Body of pancreas (tissue), 4 donors: ENCODE measurements at regions not wholly inside any gene's neighbourhood (a gene's known extent, or its start where the extent isn't known, plus 50 kb on each side); places are given as distances from the start of the nearest gene placed in this dataset.

Experiments used
- ATAC-seq: fragments of 150-250 bp; one replicate; pipeline ENCODE4 v1.9.1; 2016
- DNase-seq, 4 donors: peaks; one replicate each; pipeline ENCODE4 v3.0.0-alpha.2; 2019
- H3K27ac ChIP-seq, 4 donors: fragments of 200-600 bp; sonication (generic); 1 replicate in 3 of 4; 2 replicates in 1 of 4; pipeline versions ENCODE4 v1.5.1 to v1.6.1; 2016 to 2019; ENCODE audit warnings: mild to moderate bottlenecking in 1 of 4, mixed read lengths in 1 of 4, moderate library complexity in 1 of 4
- H3K27me3 ChIP-seq, 2 donors: fragments of 200-600 bp; sonication (generic); one replicate each; pipeline ENCODE4 v1.6.0; 2016; ENCODE audit warnings: mild to moderate bottlenecking in 1 of 2
- H3K36me3 ChIP-seq, 2 donors: fragments of 200-600 bp; sonication (generic); replicated peaks in 1 of 2; 2 replicates each; pipeline ENCODE4 v1.5.1; 2016; ENCODE audit warnings: low read depth in 2 of 2; ENCODE audit not compliant: insufficient read depth in 1 of 2
- H3K4me1 ChIP-seq: fragments of 200-600 bp; sonication (generic); one replicate; pipeline ENCODE4 v1.6.0; 2016
- H3K4me3 ChIP-seq, 2 donors: fragments of 200-600 bp; sonication (generic); 1 replicate in 1 of 2; 2 replicates in 1 of 2; pipeline ENCODE4 v1.5.1; 2016 to 2019
- H3K9me3 ChIP-seq, 3 donors: fragments of 200-600 bp; sonication (generic); 1 replicate in 2 of 3; 2 replicates in 1 of 3; pipeline ENCODE4 v1.5.1; 2016
- CTCF ChIP-seq, 7 experiments: fragments of 450-650 bp in 4 of 7; fragments of 200-600 bp in 3 of 7; sonication (generic) in 3 of 7; IDR thresholded peaks; one replicate each; pipeline ENCODE4 v1.5.1; 2016 to 2019; ENCODE audit warnings: antibody characterized with exemption in 7 of 7
- POLR2A ChIP-seq, 3 donors: fragments of 450-650 bp; IDR thresholded peaks; one replicate each; pipeline ENCODE4 v1.6.1; 2016; ENCODE audit warnings: antibody characterized with exemption in 3 of 3, mild to moderate bottlenecking in 2 of 3
- WGBS, 2 donors: methylation state at CpG; one replicate each; pipeline ENCODE4 v1.1.5; 2017; 5-methylcytosine and 5-hydroxymethylcytosine counted together
- intact Hi-C: fragments of 100-400 bp; cut with DNase I; formaldehyde crosslinking; loops from one replicate; pipeline ENCODE4 v1.15.1; 2023

GRCh38 chr14:53828820-53829219, 127.8 kb downstream of the BMP4 start:
- Histone ChIP-seq H3K27me3 (no peaks in the 10 kb centered on the region), H3K4me1 (no peaks in the 10 kb centered on the region), H3K9me3 (no peaks in the 10 kb centered on the region), H3K4me3 (no peak overlapping the region), H3K36me3 (no peaks in the 10 kb centered on the region), H3K27ac (no peak overlapping the region)
- TF ChIP-seq CTCF (IDR thresholded peaks at IDR 0.05) (no peak), POLR2A (IDR thresholded peaks at IDR 0.05) (no peak)
- ATAC-seq, result no peak
- DNase-seq, result no peak
- WGBS, 2 donors, result 42 to 51% methylated on average over 4 of the region's 4 CpGs
- intact Hi-C loops, result no loop called here

DNA sequence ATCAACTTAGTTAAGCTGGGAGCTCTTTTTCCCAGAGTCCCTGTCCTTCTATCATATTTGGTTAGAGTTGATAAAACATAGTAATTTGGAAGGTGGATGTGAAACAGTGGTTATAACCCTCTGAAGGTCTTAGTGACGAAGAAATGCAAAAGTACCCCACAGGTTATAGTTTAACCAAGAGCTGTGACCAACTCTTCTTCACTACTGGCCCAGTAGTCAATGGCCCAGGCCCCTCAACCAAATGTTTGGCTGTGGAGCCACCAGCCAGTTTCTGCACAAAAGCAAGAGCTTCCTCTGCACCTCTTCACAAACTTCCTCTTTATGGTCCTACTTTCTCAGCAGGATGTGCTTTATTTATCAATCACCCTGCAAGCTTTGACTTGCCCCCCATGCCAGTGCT, 132.6 kb downstream of the BMP4 start:
- DNase-seq (no peak), ATAC-seq (no peak)
- H3K27ac ChIP-seq, result no peak overlapping the region
- H3K4me3 ChIP-seq, result no peak overlapping the region
- no peaks in the 10 kb centered on the region for H3K27me3 ChIP-seq
- H3K4me1 ChIP-seq, result no peaks in the 10 kb centered on the region
- WGBS, 2 donors, result 86 to 94% methylated on average over 1 of the region's 1 CpG
- no peaks in the 10 kb centered on the region for H3K36me3 ChIP-seq
- intact Hi-C loops, result no loop called here
- no peaks in the 10 kb centered on the region for H3K9me3 ChIP-seq
- TF ChIP-seq CTCF (IDR thresholded peaks at IDR 0.05) (no peak), POLR2A (IDR thresholded peaks at IDR 0.05) (no peak)

GRCh38 chr14:53814392-53814791, 142.2 kb downstream of the BMP4 start:
- no peak for DNase-seq
- H3K4me1 ChIP-seq, result no peaks in the 10 kb centered on the region
- no peak overlapping the region for H3K27ac ChIP-seq
- intact Hi-C loops, result no loop called here
- no peaks in the 10 kb centered on the region for H3K9me3 ChIP-seq
- TF ChIP-seq POLR2A (IDR thresholded peaks at IDR 0.05) (no peak), CTCF (IDR thresholded peaks at IDR 0.05) (no peak)
- no peak overlapping the region for H3K4me3 ChIP-seq
- no peaks in the 10 kb centered on the region for H3K36me3 ChIP-seq
- H3K27me3 ChIP-seq, result no peaks in the 10 kb centered on the region
- 58 to 72% methylated on average over 4 of the region's 4 CpGs for WGBS, 2 donors
- ATAC-seq, result no peak

- H3K27me3 ChIP-seq, result no peaks in the 10 kb centered on the region
- no peaks in the 10 kb centered on the region for H3K4me1 ChIP-seq
- TF ChIP-seq POLR2A (IDR thresholded peaks at IDR 0.05) (no peak), CTCF (IDR thresholded peaks at IDR 0.05) (no peak)
- no peaks in the 10 kb centered on the region for H3K36me3 ChIP-seq
- WGBS, 2 donors, result 63 to 67% methylated on average over 7 of the region's 7 CpGs
- ATAC-seq, result no peak
- DNase-seq, result no peak
- no peak overlapping the region for H3K4me3 ChIP-seq
- intact Hi-C loops, result no loop called here
- H3K9me3 ChIP-seq, result no peaks in the 10 kb centered on the region
- H3K27ac ChIP-seq, result no peak overlapping the region
Observed at GRCh38 chr14:53810221-53810620, 146.4 kb downstream of the BMP4 start.

DNA sequence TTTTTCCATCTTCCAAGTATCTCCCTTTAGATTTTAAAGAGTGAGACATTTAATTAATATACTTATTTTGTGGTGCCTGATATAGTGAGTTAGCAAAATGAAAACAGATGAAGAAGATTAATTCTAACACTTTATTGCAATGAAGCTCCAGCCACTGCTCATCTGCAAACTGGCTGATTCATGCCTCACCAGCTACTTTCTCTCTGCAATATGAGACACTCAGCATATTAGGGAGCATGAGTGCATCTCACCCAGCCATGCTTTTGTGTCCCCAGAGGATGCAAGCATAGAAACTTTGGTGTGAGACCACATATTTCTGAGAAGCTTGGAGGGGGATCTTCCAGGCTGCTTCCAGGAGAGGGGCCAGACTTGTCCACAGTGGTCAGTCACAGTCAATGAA, 148.6 kb downstream of the BMP4 start:
- H3K36me3 ChIP-seq, result no peaks in the 10 kb centered on the region
- DNase-seq (no peak), ATAC-seq (no peak)
- no peaks in the 10 kb centered on the region for H3K4me1 ChIP-seq
- H3K4me3 ChIP-seq, result no peak overlapping the region
- TF ChIP-seq CTCF (IDR thresholded peaks at IDR 0.05) (no peak), POLR2A (IDR thresholded peaks at IDR 0.05) (no peak)
- no peaks in the 10 kb centered on the region for H3K9me3 ChIP-seq
- intact Hi-C loops, result no loop called here
- H3K27me3 ChIP-seq, result no peaks in the 10 kb centered on the region
- no peak overlapping the region for H3K27ac ChIP-seq
